ENCODE measurements at regions not wholly inside any gene's neighbourhood (a gene's known extent, or its start where the extent isn't known, plus 50 kb on each side); places are given as distances from the start of the nearest gene placed in this dataset.

DNA sequence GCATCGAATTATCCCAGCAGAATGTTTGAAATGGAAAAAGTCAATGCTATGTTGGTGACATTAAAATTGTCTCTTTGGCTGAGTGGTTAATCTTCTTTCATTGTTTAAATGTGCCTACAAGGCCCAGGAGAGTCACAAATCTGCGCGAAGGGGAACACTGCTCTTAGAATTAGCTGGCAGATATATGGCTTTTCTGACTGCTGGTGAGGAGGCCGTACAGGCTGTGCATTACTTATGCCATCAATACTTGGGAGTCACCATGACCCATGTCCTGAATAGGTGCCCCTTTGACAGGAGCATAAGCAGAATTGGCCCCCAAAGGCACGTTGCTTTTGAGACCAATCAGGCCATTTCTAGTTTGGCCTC lies 521.5 kb downstream of the FUT8 start:
- no peak for DNase-seq (ENCODE audit: low read depth)

DNA sequence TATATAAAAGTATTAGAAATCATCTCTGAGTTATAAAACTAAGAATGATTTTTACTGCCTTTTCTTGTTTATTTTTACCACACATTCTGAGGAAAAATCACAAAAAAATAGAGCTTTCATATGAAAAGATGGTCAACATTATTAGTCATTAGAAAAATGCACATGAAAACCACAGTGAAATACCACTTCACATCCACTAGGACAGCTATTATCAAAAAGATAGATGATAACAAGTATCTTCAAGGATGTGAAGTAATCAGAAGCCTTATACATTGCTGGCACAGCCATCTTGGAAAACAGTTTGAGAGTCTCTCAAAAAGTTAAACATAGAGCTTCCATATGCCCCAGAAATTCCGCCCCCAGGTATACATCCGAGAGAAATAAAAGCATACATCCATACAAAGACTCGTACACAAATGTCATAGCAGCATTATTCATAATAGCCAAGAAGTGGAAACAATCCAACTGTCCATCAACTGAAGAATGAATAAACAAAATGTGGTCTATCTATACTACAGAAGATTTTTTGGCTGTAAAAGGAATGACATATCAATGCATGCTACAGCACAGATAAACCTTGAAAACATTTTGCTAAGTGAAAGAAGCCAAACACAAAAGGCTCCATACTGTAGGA lies 523.9 kb downstream of the FUT8 start:
- no peak for DNase-seq (ENCODE audit: low read depth)

DNA sequence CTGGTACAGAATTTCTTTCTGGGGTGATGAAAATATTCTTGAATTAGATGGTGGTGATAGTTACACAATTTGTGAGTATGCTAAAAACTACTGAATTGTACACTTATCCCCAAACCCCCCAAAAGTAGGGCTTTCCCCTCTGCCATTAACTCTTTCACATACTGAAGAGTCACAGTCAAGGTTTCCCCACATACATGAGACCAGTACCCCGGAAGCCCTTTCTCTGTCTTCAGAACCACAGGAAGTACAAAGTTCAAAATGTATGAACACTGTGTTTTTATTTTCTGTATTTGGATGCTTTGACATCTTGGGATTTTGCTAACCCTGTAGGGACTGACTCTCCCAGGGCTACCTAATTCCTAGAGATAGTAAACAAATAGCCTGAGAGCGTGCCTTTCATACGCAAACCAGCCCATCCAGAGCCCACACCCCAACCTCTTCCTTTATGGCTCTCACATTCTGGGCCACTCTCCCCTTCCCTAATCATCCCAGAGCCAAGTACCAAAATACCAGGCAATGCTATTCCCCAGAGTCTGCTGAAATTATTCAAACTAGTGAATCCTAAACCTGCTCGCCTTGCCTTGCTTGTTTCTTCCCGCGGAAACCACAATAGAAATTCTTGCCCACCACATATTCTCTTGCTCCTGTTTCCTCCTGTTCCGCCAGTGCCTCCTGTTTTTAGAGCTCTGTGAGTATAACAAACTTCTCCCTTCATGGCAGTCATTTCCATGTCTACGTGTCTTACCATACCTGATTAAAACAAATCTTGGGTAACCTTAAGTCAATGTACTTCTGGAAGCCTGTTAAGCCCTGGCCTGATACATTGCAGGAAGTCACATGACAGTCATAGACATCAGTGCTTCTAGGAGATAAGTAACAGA lies 524.8 kb downstream of the FUT8 start:
- no peak for DNase-seq (ENCODE audit: low read depth)

- DNase-seq (ENCODE audit: low read depth): no peak
These were observed 525.4 kb downstream of the FUT8 start for GRCh38 chr14:65937960-65938316.

DNA sequence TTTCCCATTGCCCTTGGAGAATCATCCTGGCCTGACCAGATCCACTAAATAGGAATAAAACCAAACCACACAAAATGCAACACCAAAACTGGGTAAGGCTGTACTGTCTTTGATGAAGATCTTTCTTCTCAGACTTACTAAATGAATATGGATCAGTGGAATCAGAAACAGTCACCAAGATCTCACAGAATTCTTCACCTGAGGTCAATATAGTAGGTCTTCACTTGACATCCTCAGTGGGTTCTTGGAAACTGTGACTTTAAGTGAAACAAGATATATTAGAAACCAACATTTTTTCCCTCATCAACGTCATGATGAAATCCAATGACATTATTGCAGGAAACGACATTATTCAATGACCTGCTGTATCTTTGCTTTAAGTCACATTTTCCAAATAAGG lies 526.2 kb downstream of the FUT8 start:
- no peak for DNase-seq (ENCODE audit: low read depth)

- DNase-seq (ENCODE audit: low read depth): no peak
These were observed 526.7 kb downstream of the FUT8 start for GRCh38 chr14:65939184-65939583.

GRCh38 chr14:65940056-65940735 lies 527.7 kb downstream of the FUT8 start:
- DNase-seq (ENCODE audit: low read depth): no peak

DNA sequence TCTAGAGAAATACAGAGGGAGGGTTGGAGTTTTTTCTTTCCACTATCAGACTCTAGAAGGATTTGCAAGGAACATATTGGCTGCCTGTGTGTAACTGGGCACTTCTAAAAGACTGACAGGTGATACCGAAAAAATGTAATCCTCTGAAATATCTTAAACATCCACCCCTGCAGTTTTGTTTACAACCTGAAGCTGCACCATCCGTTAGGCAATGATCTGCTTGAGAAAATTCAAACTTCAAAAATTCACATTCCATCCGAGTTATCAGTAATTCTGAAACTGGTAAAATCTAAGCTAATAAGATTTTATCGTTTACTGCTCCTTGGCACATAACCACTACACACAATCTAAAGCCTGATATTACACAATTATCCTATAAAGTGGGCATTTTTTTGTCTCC lies 528.6 kb downstream of the FUT8 start:
- DNase-seq (ENCODE audit: low read depth): no peak

GRCh38 chr14:65943150-65943549 lies 530.6 kb downstream of the FUT8 start:
- no peak for DNase-seq (ENCODE audit: low read depth)

DNA sequence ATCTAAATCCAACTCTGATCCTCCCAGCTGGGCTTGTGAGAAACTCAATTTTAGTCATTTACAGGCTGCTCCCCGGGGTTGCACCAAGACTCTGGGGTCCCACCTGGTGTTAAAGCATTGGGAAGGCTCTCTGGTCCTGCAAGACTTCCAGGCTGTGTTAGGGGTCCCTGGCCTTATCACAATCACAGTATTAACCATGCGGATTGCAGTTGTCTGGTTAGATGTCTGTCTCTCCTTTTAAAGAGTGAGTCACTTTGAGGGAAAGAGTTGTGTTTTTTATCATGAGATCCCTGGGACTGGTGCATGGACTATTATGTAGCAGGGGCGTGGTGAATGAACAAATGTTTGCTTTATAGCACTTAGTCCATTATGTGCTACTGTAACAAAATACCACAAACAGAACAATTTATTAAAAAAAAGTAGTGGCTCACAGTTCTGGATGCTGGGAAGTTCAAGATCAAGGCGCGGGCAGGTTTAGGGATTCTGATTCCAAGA lies 531.4 kb downstream of the FUT8 start:
- no peak for DNase-seq (ENCODE audit: low read depth)

GRCh38 chr14:65945327-65945726 lies 532.8 kb downstream of the FUT8 start:
- DNase-seq (ENCODE audit: low read depth): no peak

- DNase-seq (ENCODE audit: low read depth): no peak
These were observed 534.0 kb downstream of the FUT8 start for GRCh38 chr14:65946494-65946893.

DNA sequence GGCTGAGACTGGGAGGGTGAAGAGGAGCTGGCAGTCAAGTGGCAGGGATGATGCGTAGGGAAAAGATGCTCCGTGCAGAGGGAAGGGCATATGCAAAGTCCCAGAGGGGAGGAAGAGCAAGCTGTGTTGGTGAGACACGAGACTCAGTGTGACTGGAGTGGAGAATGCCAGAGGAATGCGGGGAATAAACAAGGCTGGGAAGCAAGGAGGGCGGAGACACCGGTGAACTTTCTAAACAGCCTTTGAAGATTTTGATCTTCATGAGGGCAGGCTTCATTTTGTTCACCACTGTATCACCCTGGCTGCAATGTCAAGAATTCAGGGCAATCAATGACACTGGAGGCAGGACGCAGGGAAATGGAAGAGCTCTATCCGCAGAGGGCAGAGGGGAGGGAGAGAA lies 535.8 kb downstream of the FUT8 start:
- DNase-seq (ENCODE audit: low read depth): no peak

- DNase-seq (ENCODE audit: low read depth): no peak
These were observed 536.3 kb upstream of the CCDC196 start for GRCh38 chr14:65949711-65950516.

GRCh38 chr14:65954942-65955341 lies 531.2 kb upstream of the CCDC196 start:
- DNase-seq (ENCODE audit: low read depth): no peak

- no peak for DNase-seq (ENCODE audit: low read depth)
These were observed 528.5 kb upstream of the CCDC196 start for GRCh38 chr14:65957631-65958205.

- no peak for DNase-seq (ENCODE audit: low read depth)
These were observed 527.3 kb upstream of the CCDC196 start for GRCh38 chr14:65958664-65959562.

DNA sequence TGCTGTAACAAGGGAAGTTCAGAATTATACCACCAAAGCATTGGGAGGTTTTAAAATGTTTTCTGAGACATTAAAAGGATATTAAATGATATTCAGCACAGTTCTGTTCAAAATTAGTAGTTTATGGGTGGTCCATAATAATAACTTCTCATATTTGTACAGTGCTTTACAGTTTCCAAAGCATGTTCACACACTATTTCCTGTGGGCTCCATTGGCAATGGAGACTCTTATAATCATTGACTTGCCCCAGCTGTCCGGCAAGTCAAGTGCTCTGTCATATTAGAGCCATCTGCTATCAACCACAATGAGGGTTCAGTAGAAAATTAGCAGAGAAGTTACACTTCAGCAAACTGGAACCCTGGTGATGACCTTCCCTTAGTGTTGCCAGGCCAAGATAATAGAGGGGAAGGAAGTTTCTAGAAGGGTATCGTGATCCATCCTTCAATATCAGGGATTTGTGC lies 526.6 kb upstream of the CCDC196 start:
- DNase-seq (ENCODE audit: low read depth): no peak

DNA sequence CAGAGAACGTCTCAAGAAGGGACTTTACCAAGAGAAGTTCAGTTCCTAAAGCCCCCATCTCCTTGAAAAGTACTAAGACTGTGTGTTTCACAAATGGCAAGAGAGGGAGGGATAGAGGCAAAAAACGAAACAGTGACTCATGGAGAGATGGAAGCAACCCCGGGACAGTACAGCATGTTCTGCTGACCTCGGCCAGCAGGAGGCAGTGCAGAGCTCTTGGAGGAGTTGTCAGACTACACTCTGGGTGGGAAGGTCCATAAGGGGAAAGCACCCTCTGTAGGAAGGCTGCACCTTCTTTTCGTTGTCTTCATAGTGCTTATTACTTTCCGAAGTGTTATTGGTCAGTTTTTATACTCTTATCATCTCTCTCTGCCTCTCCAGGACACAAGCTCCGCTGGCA lies 525.2 kb upstream of the CCDC196 start:
- no peak for DNase-seq (ENCODE audit: low read depth)

DNA sequence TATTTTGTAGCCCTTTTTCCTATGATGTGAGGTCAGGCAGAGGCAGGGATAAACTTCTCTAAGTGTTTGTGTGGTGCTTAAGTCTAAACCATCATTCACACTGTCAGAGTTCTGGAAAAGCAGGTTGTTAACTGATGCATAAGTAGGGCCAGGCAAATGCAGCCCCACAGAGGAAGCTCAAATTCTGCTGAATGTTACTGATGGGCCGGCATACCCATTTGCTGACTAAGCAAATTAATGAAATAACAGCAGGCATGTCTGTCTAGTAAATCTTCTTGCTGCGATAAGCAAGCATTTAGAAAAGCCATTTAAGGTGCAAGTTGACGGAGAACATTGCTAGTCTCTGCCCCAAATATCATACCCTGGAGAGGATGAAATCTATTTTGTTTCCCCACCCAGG lies 523.2 kb upstream of the CCDC196 start:
- DNase-seq (ENCODE audit: low read depth): no peak

DNA sequence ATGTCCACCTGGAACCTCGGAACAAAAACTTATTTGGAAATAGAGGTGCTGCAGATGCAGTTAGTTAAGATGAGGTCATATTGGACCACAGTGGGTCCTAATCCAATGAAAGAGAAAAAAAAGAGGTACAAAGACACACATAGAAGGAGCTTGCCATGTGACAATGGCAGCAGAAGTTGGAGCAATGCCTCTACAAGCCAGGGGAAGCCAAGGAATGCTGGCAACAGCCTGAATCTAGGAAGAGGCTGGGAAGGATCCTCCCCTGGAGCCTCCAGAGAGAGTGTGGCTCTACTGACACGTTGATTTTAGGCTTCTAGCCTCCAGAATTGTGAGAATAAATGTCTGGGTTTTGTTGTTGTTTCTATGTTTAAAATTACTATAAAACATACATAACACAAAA lies 521.8 kb upstream of the CCDC196 start:
- no peak for DNase-seq (ENCODE audit: low read depth)
